HEK293 (cell line): ENCODE measurements at regions not wholly inside any gene's neighbourhood (a gene's known extent, or its start where the extent isn't known, plus 50 kb on each side); places are given as distances from the start of the nearest gene placed in this dataset.
"Not testable (repeated sequence)": the region's sequence is repeated elsewhere in the genome, so short reads cannot be mapped to it uniquely, and the experiment has no call there.

Source experiments
- CTCF ChIA-PET: fragments of 350-600 bp; formaldehyde crosslinking; extraction: SDS; loops from one replicate; lab custom pipeline; 2021; ENCODE audit warnings: antibody characterized with exemption; lab: Yijun Ruan, JAX
- POLR2A ChIA-PET: fragments of 300-600 bp; formaldehyde crosslinking; extraction: SDS; loops from one replicate; lab custom pipeline; 2020; ENCODE audit warnings: antibody characterized with exemption, inconsistent platforms; lab: Yijun Ruan, JAX
- H3K27ac ChIP-seq: fragments of 200-500 bp; sonication (Bioruptor generic); 2 replicates; pipeline ENCODE4 v1.5.1; 2014; ENCODE audit warnings: low read depth, low read length, control low read depth, inconsistent platforms; ENCODE audit errors: extremely low read depth
- H3K36me3 ChIP-seq, 2 experiments: fragments of 200-500 bp in 1 of 2; sonication (Bioruptor generic) in 1 of 2; 1 replicate in 1 of 2; 2 replicates in 1 of 2; pipeline ENCODE4 v1.5.1; 2014 to 2017; ENCODE audit warnings: inconsistent platforms in 2 of 2, low read length in 2 of 2; ENCODE audit not compliant: control insufficient read depth in 2 of 2, insufficient read depth in 1 of 2
- H3K4me1 ChIP-seq: fragments of 200-500 bp; sonication (Bioruptor generic); 2 replicates; pipeline ENCODE4 v1.5.1; 2014; ENCODE audit warnings: mild to moderate bottlenecking, low read length, inconsistent platforms; ENCODE audit not compliant: control insufficient read depth, insufficient read depth
- H3K4me3 ChIP-seq: 2 replicates; pipeline ENCODE4 v1.5.1; 2011; ENCODE audit warnings: low read depth, mild to moderate bottlenecking, control low read depth, low read length, moderate library complexity
- H3K9me3 ChIP-seq: fragments of 200-500 bp; sonication (Bioruptor generic); 2 replicates; pipeline ENCODE4 v1.5.1; 2014; ENCODE audit warnings: low read depth, low read length, inconsistent platforms; ENCODE audit not compliant: control insufficient read depth, insufficient read depth
- KLF10 ChIP-seq: fragments of 450-650 bp; IDR thresholded peaks from 2 replicates; pipeline ENCODE4 v1.5.1; 2018; ENCODE audit warnings: missing biosample characterization, mild to moderate bottlenecking, missing genetic modification characterization
- KLF7 ChIP-seq: fragments of 450-650 bp; formaldehyde crosslinking; IDR thresholded peaks from 2 replicates; pipeline ENCODE4 v1.5.1; 2016; ENCODE audit warnings: missing biosample characterization, missing genetic modification characterization, borderline replicate concordance
- MZF1 ChIP-seq: fragments of 450-650 bp; formaldehyde crosslinking; IDR thresholded peaks from 2 replicates; pipeline ENCODE4 v1.5.1; 2017; ENCODE audit warnings: missing biosample characterization, missing genetic modification characterization, borderline replicate concordance
- SALL2 ChIP-seq: fragments of 450-650 bp; formaldehyde crosslinking; IDR thresholded peaks from 2 replicates; pipeline ENCODE4 v1.5.0; 2017; ENCODE audit warnings: missing biosample characterization, mild to moderate bottlenecking, missing genetic modification characterization, borderline replicate concordance
- SP7 ChIP-seq: fragments of 450-650 bp; formaldehyde crosslinking; IDR thresholded peaks from 2 replicates; pipeline ENCODE4 v1.5.1; 2016; ENCODE audit warnings: missing biosample characterization, missing genetic modification characterization
- TCF7L2 ChIP-seq: IDR thresholded peaks from 2 replicates; pipeline ENCODE4 v1.6.1; 2011; ENCODE audit warnings: low read depth, mild to moderate bottlenecking, inconsistent platforms, low read length, moderate library complexity, borderline replicate concordance
- ZNF146 ChIP-seq: fragments of 450-650 bp; formaldehyde crosslinking; IDR thresholded peaks from 2 replicates; pipeline ENCODE4 v1.5.1; 2016; ENCODE audit warnings: missing biosample characterization, missing genetic modification characterization
- ZNF350 ChIP-seq: fragments of 450-650 bp; formaldehyde crosslinking; IDR thresholded peaks from 2 replicates; pipeline ENCODE4 v1.5.0; 2017; ENCODE audit warnings: missing biosample characterization, mild to moderate bottlenecking, missing genetic modification characterization
- ZNF366 ChIP-seq: fragments of 450-650 bp; formaldehyde crosslinking; conservative IDR thresholded peaks from 2 replicates; pipeline ENCODE4 v1.5.1; 2016; ENCODE audit warnings: missing biosample characterization, missing genetic modification characterization
- ZNF37A ChIP-seq: fragments of 450-650 bp; IDR thresholded peaks from 2 replicates; pipeline ENCODE4 v1.5.1; 2018; ENCODE audit warnings: missing biosample characterization, missing genetic modification characterization
- ZNF404 ChIP-seq: fragments of 450-650 bp; formaldehyde crosslinking; IDR thresholded peaks from 2 replicates; pipeline ENCODE4 v1.5.1; 2017; ENCODE audit warnings: missing biosample characterization, missing genetic modification characterization
- ZNF416 ChIP-seq: fragments of 450-650 bp; formaldehyde crosslinking; IDR thresholded peaks from 2 replicates; pipeline ENCODE4 v1.5.1; 2016; ENCODE audit warnings: missing biosample characterization, missing genetic modification characterization
- ZNF624 ChIP-seq: fragments of 450-650 bp; formaldehyde crosslinking; IDR thresholded peaks from 2 replicates; pipeline ENCODE4 v1.5.1; 2017; ENCODE audit warnings: missing biosample characterization, missing genetic modification characterization
- ZSCAN18 ChIP-seq: fragments of 450-650 bp; formaldehyde crosslinking; IDR thresholded peaks from 2 replicates; pipeline ENCODE4 v1.5.1; 2016; ENCODE audit warnings: missing biosample characterization, missing genetic modification characterization
- TF ChIP-seq, protein P1 (sequence below): fragments of 450-650 bp; formaldehyde crosslinking; IDR thresholded peaks from 2 replicates; pipeline ENCODE4 v1.5.1; 2016; ENCODE audit warnings: missing biosample characterization, missing genetic modification characterization, borderline replicate concordance
- TF ChIP-seq, protein P2 (sequence below): fragments of 450-650 bp; formaldehyde crosslinking; IDR thresholded peaks from 2 replicates; pipeline ENCODE4 v1.5.1; 2016; ENCODE audit warnings: missing biosample characterization, missing genetic modification characterization
- TF ChIP-seq, protein P3 (sequence below): fragments of 450-650 bp; formaldehyde crosslinking; optimal IDR thresholded peaks from 2 replicates; pipeline ENCODE3; 2016; ENCODE audit warnings: missing biosample characterization, mild to moderate bottlenecking, missing genetic modification characterization
- TF ChIP-seq, protein P4 (sequence below): fragments of 450-650 bp; formaldehyde crosslinking; IDR thresholded peaks from 2 replicates; pipeline ENCODE4 v1.5.1; 2016; ENCODE audit warnings: missing biosample characterization, missing genetic modification characterization

- TF ChIP-seq, protein P1, sequence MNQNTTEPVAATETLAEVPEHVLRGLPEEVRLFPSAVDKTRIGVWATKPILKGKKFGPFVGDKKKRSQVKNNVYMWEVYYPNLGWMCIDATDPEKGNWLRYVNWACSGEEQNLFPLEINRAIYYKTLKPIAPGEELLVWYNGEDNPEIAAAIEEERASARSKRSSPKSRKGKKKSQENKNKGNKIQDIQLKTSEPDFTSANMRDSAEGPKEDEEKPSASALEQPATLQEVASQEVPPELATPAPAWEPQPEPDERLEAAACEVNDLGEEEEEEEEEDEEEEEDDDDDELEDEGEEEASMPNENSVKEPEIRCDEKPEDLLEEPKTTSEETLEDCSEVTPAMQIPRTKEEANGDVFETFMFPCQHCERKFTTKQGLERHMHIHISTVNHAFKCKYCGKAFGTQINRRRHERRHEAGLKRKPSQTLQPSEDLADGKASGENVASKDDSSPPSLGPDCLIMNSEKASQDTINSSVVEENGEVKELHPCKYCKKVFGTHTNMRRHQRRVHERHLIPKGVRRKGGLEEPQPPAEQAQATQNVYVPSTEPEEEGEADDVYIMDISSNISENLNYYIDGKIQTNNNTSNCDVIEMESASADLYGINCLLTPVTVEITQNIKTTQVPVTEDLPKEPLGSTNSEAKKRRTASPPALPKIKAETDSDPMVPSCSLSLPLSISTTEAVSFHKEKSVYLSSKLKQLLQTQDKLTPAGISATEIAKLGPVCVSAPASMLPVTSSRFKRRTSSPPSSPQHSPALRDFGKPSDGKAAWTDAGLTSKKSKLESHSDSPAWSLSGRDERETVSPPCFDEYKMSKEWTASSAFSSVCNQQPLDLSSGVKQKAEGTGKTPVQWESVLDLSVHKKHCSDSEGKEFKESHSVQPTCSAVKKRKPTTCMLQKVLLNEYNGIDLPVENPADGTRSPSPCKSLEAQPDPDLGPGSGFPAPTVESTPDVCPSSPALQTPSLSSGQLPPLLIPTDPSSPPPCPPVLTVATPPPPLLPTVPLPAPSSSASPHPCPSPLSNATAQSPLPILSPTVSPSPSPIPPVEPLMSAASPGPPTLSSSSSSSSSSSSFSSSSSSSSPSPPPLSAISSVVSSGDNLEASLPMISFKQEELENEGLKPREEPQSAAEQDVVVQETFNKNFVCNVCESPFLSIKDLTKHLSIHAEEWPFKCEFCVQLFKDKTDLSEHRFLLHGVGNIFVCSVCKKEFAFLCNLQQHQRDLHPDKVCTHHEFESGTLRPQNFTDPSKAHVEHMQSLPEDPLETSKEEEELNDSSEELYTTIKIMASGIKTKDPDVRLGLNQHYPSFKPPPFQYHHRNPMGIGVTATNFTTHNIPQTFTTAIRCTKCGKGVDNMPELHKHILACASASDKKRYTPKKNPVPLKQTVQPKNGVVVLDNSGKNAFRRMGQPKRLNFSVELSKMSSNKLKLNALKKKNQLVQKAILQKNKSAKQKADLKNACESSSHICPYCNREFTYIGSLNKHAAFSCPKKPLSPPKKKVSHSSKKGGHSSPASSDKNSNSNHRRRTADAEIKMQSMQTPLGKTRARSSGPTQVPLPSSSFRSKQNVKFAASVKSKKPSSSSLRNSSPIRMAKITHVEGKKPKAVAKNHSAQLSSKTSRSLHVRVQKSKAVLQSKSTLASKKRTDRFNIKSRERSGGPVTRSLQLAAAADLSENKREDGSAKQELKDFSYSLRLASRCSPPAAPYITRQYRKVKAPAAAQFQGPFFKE (tag by site-specific recombination), result no peak
- TF ChIP-seq SALL2 (tag by site-specific recombination) (no peak), SP7 (tag by site-specific recombination) (no peak), TCF7L2 (no peak)
- TF ChIP-seq, protein P2, sequence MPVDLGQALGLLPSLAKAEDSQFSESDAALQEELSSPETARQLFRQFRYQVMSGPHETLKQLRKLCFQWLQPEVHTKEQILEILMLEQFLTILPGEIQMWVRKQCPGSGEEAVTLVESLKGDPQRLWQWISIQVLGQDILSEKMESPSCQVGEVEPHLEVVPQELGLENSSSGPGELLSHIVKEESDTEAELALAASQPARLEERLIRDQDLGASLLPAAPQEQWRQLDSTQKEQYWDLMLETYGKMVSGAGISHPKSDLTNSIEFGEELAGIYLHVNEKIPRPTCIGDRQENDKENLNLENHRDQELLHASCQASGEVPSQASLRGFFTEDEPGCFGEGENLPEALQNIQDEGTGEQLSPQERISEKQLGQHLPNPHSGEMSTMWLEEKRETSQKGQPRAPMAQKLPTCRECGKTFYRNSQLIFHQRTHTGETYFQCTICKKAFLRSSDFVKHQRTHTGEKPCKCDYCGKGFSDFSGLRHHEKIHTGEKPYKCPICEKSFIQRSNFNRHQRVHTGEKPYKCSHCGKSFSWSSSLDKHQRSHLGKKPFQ (tag by site-specific recombination), result no peak
- TF ChIP-seq, protein P3, sequence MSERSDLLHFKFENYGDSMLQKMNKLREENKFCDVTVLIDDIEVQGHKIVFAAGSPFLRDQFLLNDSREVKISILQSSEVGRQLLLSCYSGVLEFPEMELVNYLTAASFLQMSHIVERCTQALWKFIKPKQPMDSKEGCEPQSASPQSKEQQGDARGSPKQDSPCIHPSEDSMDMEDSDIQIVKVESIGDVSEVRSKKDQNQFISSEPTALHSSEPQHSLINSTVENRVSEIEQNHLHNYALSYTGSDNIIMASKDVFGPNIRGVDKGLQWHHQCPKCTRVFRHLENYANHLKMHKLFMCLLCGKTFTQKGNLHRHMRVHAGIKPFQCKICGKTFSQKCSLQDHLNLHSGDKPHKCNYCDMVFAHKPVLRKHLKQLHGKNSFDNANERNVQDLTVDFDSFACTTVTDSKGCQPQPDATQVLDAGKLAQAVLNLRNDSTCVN (tag by site-specific recombination), result no peak
Observed at GRCh38 chr12:131203666-131204415, 250.1 kb downstream of the ADGRD1 start (continued).

DNA sequence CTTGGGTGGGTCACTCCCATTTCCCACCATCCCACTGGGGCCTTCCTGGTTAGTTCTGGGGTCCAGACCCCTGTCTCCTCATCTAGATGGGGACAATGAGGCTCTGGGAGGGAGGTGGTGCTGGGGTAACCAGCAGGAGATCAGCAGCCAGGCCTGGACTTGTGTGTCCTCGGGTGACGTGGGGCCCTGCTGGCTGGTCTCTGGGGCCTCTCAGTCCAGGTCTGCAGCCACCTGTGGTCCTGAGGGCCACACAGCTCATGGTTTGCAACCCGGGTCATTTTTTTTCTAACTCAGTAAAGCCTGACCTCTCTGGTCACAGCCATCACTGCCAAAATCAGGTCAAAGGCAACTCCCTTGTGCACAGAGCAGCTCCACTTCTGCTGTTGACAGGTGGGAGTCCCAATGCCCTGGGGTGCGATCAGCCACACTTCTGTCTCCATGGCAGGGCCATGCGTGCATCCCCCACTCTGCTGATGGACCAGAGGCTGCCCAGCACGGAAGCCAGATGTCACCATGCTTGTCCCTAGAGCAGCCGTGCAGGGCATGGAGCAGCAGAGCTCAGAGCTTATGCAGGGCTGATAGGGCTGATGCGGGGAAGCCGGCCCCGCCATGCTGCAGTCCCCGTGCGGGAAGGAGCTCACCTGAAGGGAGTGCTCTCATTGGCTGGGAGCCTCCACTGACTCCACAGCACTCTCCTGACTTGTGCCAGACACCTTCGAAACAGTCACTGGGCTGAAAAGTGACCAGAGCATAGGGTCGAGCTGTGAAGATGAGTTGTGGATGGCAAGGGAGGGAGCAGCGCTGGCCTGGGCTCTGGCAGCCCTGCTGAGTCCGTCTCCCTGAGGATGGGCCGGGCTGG lies 250.9 kb downstream of the ADGRD1 start:
- Histone ChIP-seq H3K4me3 (no peak overlapping the region), H3K36me3 (no peaks in the 10 kb centered on the region), H3K4me1 (no peaks in the 10 kb centered on the region), H3K9me3 (no peaks in the 10 kb centered on the region), H3K27ac (no peak overlapping the region)
- ChIA-PET CTCF (interaction anchor here (0.6 kb wide), 1 partner anchor 463 kb away, joined by 3 read pairs; no protein-coding TSS in a partner anchor), POLR2A (no interaction called here)
- no peak for TF ChIP-seq MZF1 (tag by site-specific recombination)
- no peak for TF ChIP-seq KLF7
- TF ChIP-seq, protein P4, sequence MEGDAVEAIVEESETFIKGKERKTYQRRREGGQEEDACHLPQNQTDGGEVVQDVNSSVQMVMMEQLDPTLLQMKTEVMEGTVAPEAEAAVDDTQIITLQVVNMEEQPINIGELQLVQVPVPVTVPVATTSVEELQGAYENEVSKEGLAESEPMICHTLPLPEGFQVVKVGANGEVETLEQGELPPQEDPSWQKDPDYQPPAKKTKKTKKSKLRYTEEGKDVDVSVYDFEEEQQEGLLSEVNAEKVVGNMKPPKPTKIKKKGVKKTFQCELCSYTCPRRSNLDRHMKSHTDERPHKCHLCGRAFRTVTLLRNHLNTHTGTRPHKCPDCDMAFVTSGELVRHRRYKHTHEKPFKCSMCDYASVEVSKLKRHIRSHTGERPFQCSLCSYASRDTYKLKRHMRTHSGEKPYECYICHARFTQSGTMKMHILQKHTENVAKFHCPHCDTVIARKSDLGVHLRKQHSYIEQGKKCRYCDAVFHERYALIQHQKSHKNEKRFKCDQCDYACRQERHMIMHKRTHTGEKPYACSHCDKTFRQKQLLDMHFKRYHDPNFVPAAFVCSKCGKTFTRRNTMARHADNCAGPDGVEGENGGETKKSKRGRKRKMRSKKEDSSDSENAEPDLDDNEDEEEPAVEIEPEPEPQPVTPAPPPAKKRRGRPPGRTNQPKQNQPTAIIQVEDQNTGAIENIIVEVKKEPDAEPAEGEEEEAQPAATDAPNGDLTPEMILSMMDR (tag by site-specific recombination), result no peak
- no peak for TF ChIP-seq ZNF366 (tag by site-specific recombination)
- TF ChIP-seq ZSCAN18 (tag by site-specific recombination), result no peak
- no peak for TF ChIP-seq ZNF37A (tag by site-specific recombination)
- TF ChIP-seq KLF10, result no peak
- no peak for TF ChIP-seq ZNF416 (tag by site-specific recombination)
- no peak for TF ChIP-seq ZNF624 (tag by site-specific recombination)
- no peak for TF ChIP-seq ZNF404 (tag by site-specific recombination)
- TF ChIP-seq ZNF350, result no peak
- TF ChIP-seq ZNF146, result no peak

GRCh38 chr12:131205275-131205933 lies 251.7 kb downstream of the ADGRD1 start:
- H3K36me3 ChIP-seq, POLR2A ChIA-PET, H3K27ac ChIP-seq, H3K9me3 ChIP-seq, H3K4me1 ChIP-seq, CTCF ChIA-PET, H3K4me3 ChIP-seq: not testable (repeated sequence)
